SKM-1 (cell line): ENCODE measurements at regions not wholly inside any gene's neighbourhood (a gene's known extent, or its start where the extent isn't known, plus 50 kb on each side); places are given as distances from the start of the nearest gene placed in this dataset.

Source experiments
- DNase-seq: peaks from one replicate; lab custom pipeline; 2025; ENCODE audit not compliant: unreplicated experiment; lab: John Stamatoyannopoulos, UW

- DNase-seq, result no peak
Observed at GRCh38 chrX:99719140-99719539, 690.9 kb downstream of the PCDH19 start.

- DNase-seq, result no peak
Observed at GRCh38 chrX:99717716-99718115, 692.4 kb downstream of the PCDH19 start.

- DNase-seq, result no peak
Observed at GRCh38 chrX:99705701-99706100, 704.4 kb downstream of the PCDH19 start.

- no peak for DNase-seq
Observed at GRCh38 chrX:99703473-99703872, 706.6 kb downstream of the PCDH19 start.

GRCh38 chrX:99698451-99698850 lies 711.6 kb downstream of the PCDH19 start:
- no peak for DNase-seq

GRCh38 chrX:99663136-99663535 lies 746.9 kb downstream of the PCDH19 start:
- DNase-seq, result no peak

- no peak for DNase-seq
Observed at GRCh38 chrX:99654188-99654587, 755.9 kb downstream of the PCDH19 start.

- no peak for DNase-seq
Observed at GRCh38 chrX:99653352-99653751, 756.7 kb downstream of the PCDH19 start.

GRCh38 chrX:99613041-99613440 lies 797.0 kb downstream of the PCDH19 start:
- no peak for DNase-seq

- DNase-seq, result no peak
Observed at GRCh38 chrX:99603091-99603814, 806.8 kb downstream of the PCDH19 start.

- no peak for DNase-seq
Observed at GRCh38 chrX:99602107-99602506, 808.0 kb downstream of the PCDH19 start.

- DNase-seq, result no peak
Observed at GRCh38 chrX:99588936-99589335, 821.1 kb downstream of the PCDH19 start.

- no peak for DNase-seq
Observed at GRCh38 chrX:99572711-99573110, 837.4 kb downstream of the PCDH19 start.

GRCh38 chrX:99549381-99549780 lies 860.7 kb downstream of the PCDH19 start:
- DNase-seq, result no peak

GRCh38 chrX:99522450-99522849 lies 887.6 kb downstream of the PCDH19 start:
- no peak for DNase-seq

GRCh38 chrX:99507768-99508167 lies 902.3 kb downstream of the PCDH19 start:
- DNase-seq, result no peak

- DNase-seq, result no peak
Observed at GRCh38 chrX:99495453-99495852, 914.6 kb downstream of the PCDH19 start.

- no peak for DNase-seq
Observed at GRCh38 chrX:99494668-99495067, 915.4 kb downstream of the PCDH19 start.

GRCh38 chrX:99480728-99481127 lies 929.3 kb downstream of the PCDH19 start:
- DNase-seq, result no peak

- no peak for DNase-seq
Observed at GRCh38 chrX:99469439-99469838, 940.6 kb downstream of the PCDH19 start.

- DNase-seq, result no peak
Observed at GRCh38 chrX:99468993-99469392, 941.1 kb downstream of the PCDH19 start.

- no peak for DNase-seq
Observed at GRCh38 chrX:99461223-99461622, 948.9 kb downstream of the PCDH19 start.

GRCh38 chrX:99445336-99445735 lies 964.7 kb downstream of the PCDH19 start:
- DNase-seq, result no peak
